Keratinocyte (primary cell): ENCODE measurements at regions not wholly inside any gene's neighbourhood (a gene's known extent, or its start where the extent isn't known, plus 50 kb on each side); places are given as distances from the start of the nearest gene placed in this dataset.

Source experiments
- DNase-seq: peaks from one replicate; pipeline ENCODE4 v3.0.0-alpha.2; 2011; ENCODE audit warnings: low read depth, missing footprints, low spot score
- FAIRE-seq: peaks from 2 replicates; lab custom pipeline; 2011; peaks lifted over from hg19 to GRCh38; lab: Jason Lieb, UNC
- H2AFZ ChIP-seq: 2 replicates; pipeline ENCODE4 v1.6.0; 2012; ENCODE audit warnings: low read length, control low read depth, inconsistent platforms; ENCODE audit not compliant: control insufficient read depth
- H3K27ac ChIP-seq: 2 replicates; pipeline ENCODE4 v1.5.1; 2011; ENCODE audit warnings: low read length; ENCODE audit not compliant: control insufficient read depth, insufficient read depth
- H3K27me3 ChIP-seq: 3 replicates; pipeline ENCODE4 v1.6.0; 2011; ENCODE audit warnings: low read length; ENCODE audit not compliant: control insufficient read depth, insufficient read depth; ENCODE audit errors: extremely low read depth
- H3K36me3 ChIP-seq, 2 experiments: 2 replicates in 1 of 2; 3 replicates in 1 of 2; pipeline ENCODE4 v1.5.1; 2011; ENCODE audit warnings: low read length in 2 of 2, mild to moderate bottlenecking in 1 of 2; ENCODE audit not compliant: control insufficient read depth in 2 of 2, insufficient read depth in 2 of 2; ENCODE audit errors: extremely low read depth in 1 of 2
- H3K4me1 ChIP-seq: 3 replicates; pipeline ENCODE4 v1.5.1; 2011; ENCODE audit warnings: low read length; ENCODE audit not compliant: control insufficient read depth, insufficient read depth; ENCODE audit errors: extremely low read depth
- H3K4me2 ChIP-seq: 3 replicates; pipeline ENCODE4 v1.6.0; 2011; ENCODE audit warnings: low read depth, low read length; ENCODE audit not compliant: control insufficient read depth, insufficient read depth; ENCODE audit errors: extremely low read depth
- H3K4me3 ChIP-seq, 3 experiments: fragments of 200-600 bp in 1 of 3; sonication (generic) in 1 of 3; 2 replicates in 2 of 3; 3 replicates in 1 of 3; pipeline ENCODE4 v1.5.1; 2011 to 2016; ENCODE audit warnings: low read length in 3 of 3, mild to moderate bottlenecking in 3 of 3, control low read depth in 2 of 3, inconsistent platforms in 1 of 3, low read depth in 1 of 3, mixed read lengths in 1 of 3, mixed run types in 1 of 3, moderate library complexity in 1 of 3; ENCODE audit not compliant: control insufficient read depth in 2 of 3, insufficient read depth in 2 of 3; ENCODE audit errors: extremely low read depth in 1 of 3
- H3K79me2 ChIP-seq: 2 replicates; pipeline ENCODE4 v1.6.0; 2012; ENCODE audit warnings: low read length; ENCODE audit not compliant: control insufficient read depth, insufficient read depth
- H3K9ac ChIP-seq: 3 replicates; pipeline ENCODE4 v1.6.0; 2011; ENCODE audit warnings: low read length; ENCODE audit not compliant: control insufficient read depth, insufficient read depth; ENCODE audit errors: extremely low read depth
- H3K9me1 ChIP-seq: 3 replicates; pipeline ENCODE4 v1.6.0; 2011; ENCODE audit warnings: low read length; ENCODE audit not compliant: control insufficient read depth, insufficient read depth; ENCODE audit errors: extremely low read depth
- H3K9me3 ChIP-seq: 2 replicates; pipeline ENCODE4 v1.5.1; 2012; ENCODE audit warnings: low read depth, low read length; ENCODE audit not compliant: control insufficient read depth
- H4K20me1 ChIP-seq: 3 replicates; pipeline ENCODE4 v1.6.0; 2011; ENCODE audit warnings: low read length; ENCODE audit not compliant: control insufficient read depth, insufficient read depth; ENCODE audit errors: extremely low read depth
- CTCF ChIP-seq, 3 experiments: IDR thresholded peaks in 1 of 3; conservative IDR thresholded peaks in 1 of 3; optimal IDR thresholded peaks in 1 of 3; 2 replicates in 2 of 3; 3 replicates in 1 of 3; pipeline versions ENCODE3 to v1.5.1; 2011; ENCODE audit warnings: low read length in 3 of 3, mild to moderate bottlenecking in 3 of 3, moderate library complexity in 2 of 3, control low read depth in 1 of 3, inconsistent platforms in 1 of 3; ENCODE audit not compliant: insufficient read depth in 2 of 3; ENCODE audit errors: extremely low read depth in 1 of 3
- EZH2 ChIP-seq: IDR thresholded peaks from one replicate; pipeline ENCODE4 v1.6.1; 2012; ENCODE audit warnings: inconsistent platforms, mild to moderate bottlenecking, low read length, moderate library complexity
- dilution Hi-C: fragments of 300-500 bp; cut with MboI; formaldehyde crosslinking; loops from one replicate; pipeline ENCODE4 v1.7.0; 2020; ENCODE audit warnings: low sequenced_read_pairs; ENCODE audit not compliant: extremely low pct_ligation_motif_present

GRCh38 chr13:88360761-88361160, 689.6 kb downstream of the SLITRK5 start:
- Histone ChIP-seq H3K36me3 (no peaks in the 10 kb centered on the region), H3K4me3 (no peak overlapping the region), H3K4me2 (no peak overlapping the region), H3K9me1 (no peaks in the 10 kb centered on the region), H3K9ac (no peak overlapping the region), H3K79me2 (no peaks in the 10 kb centered on the region), H3K27me3 (no peaks in the 10 kb centered on the region), H3K27ac (no peak overlapping the region), H2AFZ (no peak overlapping the region), H4K20me1 (no peaks in the 10 kb centered on the region), H3K9me3 (no peaks in the 10 kb centered on the region), H3K4me1 (no peaks in the 10 kb centered on the region)
- no peak for DNase-seq
- TF ChIP-seq EZH2 (no peak), CTCF (optimal IDR thresholded peaks at IDR 0.05 in 1 of 3, IDR thresholded peaks at IDR 0.05 in 1 of 3, conservative IDR thresholded peaks at IDR 0.05 in 1 of 3; ENCODE audit: extremely low read depth in 1 of 3, insufficient read depth in 2 of 3, low read length in 3 of 3) (no peak)
- FAIRE-seq: no peak
- dilution Hi-C loops: no loop called here

GRCh38 chr13:88369866-88370265, 698.7 kb downstream of the SLITRK5 start:
- no peaks in the 10 kb centered on the region for H3K36me3 ChIP-seq
- no peaks in the 10 kb centered on the region for H3K9me1 ChIP-seq
- H2AFZ ChIP-seq: no peak overlapping the region
- H4K20me1 ChIP-seq: no peaks in the 10 kb centered on the region
- H3K9ac ChIP-seq: no peak overlapping the region
- FAIRE-seq: no peak
- H3K27me3 ChIP-seq: no peaks in the 10 kb centered on the region
- dilution Hi-C loops: no loop called here
- H3K4me1 ChIP-seq: no peaks in the 10 kb centered on the region
- no peak overlapping the region for H3K4me2 ChIP-seq
- DNase-seq: no peak
- H3K27ac ChIP-seq: no peak overlapping the region
- H3K9me3 ChIP-seq: no peaks in the 10 kb centered on the region
- H3K4me3 ChIP-seq: no peak overlapping the region
- H3K79me2 ChIP-seq: no peaks in the 10 kb centered on the region
- TF ChIP-seq EZH2 (no peak), CTCF (optimal IDR thresholded peaks at IDR 0.05 in 1 of 3, IDR thresholded peaks at IDR 0.05 in 1 of 3, conservative IDR thresholded peaks at IDR 0.05 in 1 of 3; ENCODE audit: extremely low read depth in 1 of 3, insufficient read depth in 2 of 3, low read length in 3 of 3) (no peak)
